Ishikawa (cell line): ENCODE measurements at regions not wholly inside any gene's neighbourhood (a gene's known extent, or its start where the extent isn't known, plus 50 kb on each side); places are given as distances from the start of the nearest gene placed in this dataset.

Experiments used
- EGR1 ChIP-seq: IDR thresholded peaks from 2 replicates; pipeline ENCODE4 v1.6.1; 2012
- EP300 ChIP-seq: IDR thresholded peaks from 2 replicates; pipeline ENCODE4 v1.6.1; 2012; ENCODE audit warnings: borderline replicate concordance
- TAF1 ChIP-seq: IDR thresholded peaks from 2 replicates; pipeline ENCODE4 v1.6.1; 2012; ENCODE audit warnings: low read depth, mild to moderate bottlenecking
- TCF12 ChIP-seq: IDR thresholded peaks from 2 replicates; pipeline ENCODE4 v1.6.1; 2012; ENCODE audit warnings: low read depth
- TEAD4 ChIP-seq: IDR thresholded peaks from 2 replicates; pipeline ENCODE4 v1.6.1; 2012
- TF ChIP-seq, protein P1 (sequence below): IDR thresholded peaks from 2 replicates; pipeline ENCODE4 v1.6.1; 2012
- TF ChIP-seq, protein P2 (sequence below): IDR thresholded peaks from 2 replicates; pipeline ENCODE4 v1.6.1; 2012
- TF ChIP-seq, protein P3 (sequence below): IDR thresholded peaks from 2 replicates; pipeline ENCODE4 v1.6.1; 2012; ENCODE audit warnings: low read depth, mild to moderate bottlenecking

DNA sequence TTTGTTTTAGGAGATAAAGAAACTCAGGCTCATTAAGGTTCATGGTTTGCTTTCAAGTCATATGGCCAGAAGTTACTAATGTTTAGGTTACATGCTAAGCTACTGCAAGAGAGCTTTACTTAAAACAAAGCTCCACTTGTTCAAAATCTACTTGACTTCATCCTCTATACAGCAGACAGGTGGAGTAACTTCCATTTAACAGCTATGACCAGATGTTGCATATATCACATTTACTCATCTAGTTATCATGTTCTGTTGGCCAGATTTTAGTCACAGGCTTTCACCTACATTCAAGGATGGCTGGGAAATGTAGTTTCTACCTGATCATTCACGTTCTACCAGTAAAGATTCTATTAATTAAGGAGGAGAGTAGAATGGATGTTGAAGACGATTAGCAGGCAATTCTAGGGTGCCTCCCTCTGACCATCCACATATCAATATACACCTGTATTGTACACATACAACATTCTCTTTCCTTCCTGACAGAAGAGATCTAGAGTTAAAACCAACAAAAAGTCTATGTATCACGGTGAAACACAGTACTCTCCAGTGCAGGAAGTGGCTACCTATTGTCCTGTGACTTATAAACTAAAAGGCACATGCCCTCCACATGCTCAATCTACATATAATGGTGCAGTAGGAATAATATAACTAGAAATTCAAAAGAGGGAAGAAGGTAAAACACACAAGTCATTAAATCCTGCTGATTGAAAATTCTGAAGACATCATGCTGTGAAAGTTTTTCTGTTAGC lies 488.0 kb downstream of the MDFIC start:
- TF ChIP-seq EP300, result no peak
- TF ChIP-seq, protein P1, sequence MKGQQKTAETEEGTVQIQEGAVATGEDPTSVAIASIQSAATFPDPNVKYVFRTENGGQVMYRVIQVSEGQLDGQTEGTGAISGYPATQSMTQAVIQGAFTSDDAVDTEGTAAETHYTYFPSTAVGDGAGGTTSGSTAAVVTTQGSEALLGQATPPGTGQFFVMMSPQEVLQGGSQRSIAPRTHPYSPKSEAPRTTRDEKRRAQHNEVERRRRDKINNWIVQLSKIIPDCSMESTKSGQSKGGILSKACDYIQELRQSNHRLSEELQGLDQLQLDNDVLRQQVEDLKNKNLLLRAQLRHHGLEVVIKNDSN, result no peak
- TF ChIP-seq EGR1, result no peak
- TF ChIP-seq TCF12, result no peak
- TF ChIP-seq, protein P2, sequence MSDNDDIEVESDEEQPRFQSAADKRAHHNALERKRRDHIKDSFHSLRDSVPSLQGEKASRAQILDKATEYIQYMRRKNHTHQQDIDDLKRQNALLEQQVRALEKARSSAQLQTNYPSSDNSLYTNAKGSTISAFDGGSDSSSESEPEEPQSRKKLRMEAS, result no peak
- TF ChIP-seq TAF1, result no peak
- no peak for TF ChIP-seq TEAD4
- TF ChIP-seq, protein P3, sequence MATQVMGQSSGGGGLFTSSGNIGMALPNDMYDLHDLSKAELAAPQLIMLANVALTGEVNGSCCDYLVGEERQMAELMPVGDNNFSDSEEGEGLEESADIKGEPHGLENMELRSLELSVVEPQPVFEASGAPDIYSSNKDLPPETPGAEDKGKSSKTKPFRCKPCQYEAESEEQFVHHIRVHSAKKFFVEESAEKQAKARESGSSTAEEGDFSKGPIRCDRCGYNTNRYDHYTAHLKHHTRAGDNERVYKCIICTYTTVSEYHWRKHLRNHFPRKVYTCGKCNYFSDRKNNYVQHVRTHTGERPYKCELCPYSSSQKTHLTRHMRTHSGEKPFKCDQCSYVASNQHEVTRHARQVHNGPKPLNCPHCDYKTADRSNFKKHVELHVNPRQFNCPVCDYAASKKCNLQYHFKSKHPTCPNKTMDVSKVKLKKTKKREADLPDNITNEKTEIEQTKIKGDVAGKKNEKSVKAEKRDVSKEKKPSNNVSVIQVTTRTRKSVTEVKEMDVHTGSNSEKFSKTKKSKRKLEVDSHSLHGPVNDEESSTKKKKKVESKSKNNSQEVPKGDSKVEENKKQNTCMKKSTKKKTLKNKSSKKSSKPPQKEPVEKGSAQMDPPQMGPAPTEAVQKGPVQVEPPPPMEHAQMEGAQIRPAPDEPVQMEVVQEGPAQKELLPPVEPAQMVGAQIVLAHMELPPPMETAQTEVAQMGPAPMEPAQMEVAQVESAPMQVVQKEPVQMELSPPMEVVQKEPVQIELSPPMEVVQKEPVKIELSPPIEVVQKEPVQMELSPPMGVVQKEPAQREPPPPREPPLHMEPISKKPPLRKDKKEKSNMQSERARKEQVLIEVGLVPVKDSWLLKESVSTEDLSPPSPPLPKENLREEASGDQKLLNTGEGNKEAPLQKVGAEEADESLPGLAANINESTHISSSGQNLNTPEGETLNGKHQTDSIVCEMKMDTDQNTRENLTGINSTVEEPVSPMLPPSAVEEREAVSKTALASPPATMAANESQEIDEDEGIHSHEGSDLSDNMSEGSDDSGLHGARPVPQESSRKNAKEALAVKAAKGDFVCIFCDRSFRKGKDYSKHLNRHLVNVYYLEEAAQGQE, result no peak
